Activated naive CD4-positive, alpha-beta T cell treated with anti-CD3 and anti-CD28 coated beads, Interleukin-2, amount 50 U/mL, for 16 hours (primary cell): ENCODE measurements at regions not wholly inside any gene's neighbourhood (a gene's known extent, or its start where the extent isn't known, plus 50 kb on each side); places are given as distances from the start of the nearest gene placed in this dataset.
"Not testable (repeated sequence)": the region's sequence is repeated elsewhere in the genome, so short reads cannot be mapped to it uniquely, and the experiment has no call there.

Experiments
- DNase-seq: peaks from one replicate; pipeline ENCODE4 v3.0.0-alpha.2; 2020

DNA sequence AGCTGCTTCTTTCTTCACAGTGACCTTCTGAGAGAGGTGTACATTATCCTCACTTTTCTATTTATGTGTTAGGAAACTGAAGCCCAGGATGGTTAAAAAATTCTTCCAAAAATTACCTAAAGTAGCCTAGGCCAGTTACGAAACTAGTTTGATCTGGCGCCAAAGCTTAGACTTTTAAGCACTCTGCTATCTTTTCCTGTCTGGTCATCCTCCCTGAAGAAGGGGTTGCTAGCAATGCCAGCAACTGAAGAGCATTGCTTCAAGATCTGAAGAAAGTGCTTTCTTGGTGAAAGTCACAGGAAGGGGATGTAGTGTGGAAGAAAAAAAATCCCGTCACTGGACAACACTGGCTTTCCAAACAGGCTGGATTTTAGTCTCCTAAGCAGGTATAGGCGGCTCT lies 618.8 kb upstream of the GRM7 start:
- DNase-seq, result no peak

DNA sequence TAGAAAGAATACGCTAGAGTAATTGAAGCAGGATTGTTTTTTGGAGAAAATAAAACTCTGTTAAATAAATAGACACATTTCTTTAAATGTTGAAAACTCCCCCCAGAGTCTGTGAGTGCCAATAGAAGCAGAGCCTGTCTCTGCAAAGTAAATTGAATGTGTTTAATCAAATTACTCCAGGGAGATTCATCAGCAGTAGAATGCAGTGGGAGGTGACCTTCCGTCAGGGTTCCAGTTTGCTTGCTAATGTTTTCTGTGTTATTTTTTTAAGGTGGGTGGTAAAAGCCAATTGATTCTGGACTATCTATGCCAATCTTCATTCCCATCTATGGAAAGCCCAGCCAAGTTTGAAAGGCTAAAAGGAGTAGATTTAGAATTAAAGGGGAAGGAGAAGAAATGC lies 612.4 kb upstream of the GRM7 start:
- no peak for DNase-seq

DNA sequence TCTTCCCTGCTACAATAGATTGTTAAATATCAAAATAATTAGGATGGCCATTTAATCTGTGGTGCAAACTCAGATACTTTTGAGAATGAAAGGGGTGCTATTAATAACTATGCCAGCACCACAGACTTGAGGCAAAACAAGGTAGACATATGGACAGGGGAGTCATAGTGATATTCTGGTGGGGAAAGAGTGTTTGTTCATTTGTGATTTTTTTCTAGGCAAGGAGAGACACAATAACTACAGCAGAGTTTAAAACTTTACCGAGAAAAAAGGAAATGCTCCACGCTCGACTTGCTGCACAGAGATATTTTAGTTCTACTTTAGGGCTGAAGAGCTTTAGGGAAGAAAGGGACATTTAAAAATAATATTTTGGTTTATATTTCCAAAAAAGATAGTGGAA lies 611.2 kb upstream of the GRM7 start:
- no peak for DNase-seq

DNA sequence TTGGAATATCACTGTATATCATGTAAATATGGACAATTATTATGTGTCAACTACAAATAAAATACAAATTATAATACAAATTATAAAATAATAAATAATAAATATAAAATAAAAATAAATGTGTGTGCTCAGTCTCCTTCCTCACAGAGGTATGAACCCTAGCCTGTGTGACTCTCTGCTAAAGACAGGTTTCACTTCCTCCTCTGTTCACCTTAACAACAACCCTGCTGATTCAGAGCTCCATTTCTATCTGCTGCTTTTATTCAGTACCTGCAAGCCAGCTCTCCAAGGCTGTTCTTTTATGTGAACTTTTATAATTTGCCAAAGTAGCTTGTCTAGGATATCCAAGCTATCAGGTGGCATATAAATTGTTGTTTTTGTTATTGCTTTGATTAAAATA lies 610.7 kb upstream of the GRM7 start:
- DNase-seq, result no peak

DNA sequence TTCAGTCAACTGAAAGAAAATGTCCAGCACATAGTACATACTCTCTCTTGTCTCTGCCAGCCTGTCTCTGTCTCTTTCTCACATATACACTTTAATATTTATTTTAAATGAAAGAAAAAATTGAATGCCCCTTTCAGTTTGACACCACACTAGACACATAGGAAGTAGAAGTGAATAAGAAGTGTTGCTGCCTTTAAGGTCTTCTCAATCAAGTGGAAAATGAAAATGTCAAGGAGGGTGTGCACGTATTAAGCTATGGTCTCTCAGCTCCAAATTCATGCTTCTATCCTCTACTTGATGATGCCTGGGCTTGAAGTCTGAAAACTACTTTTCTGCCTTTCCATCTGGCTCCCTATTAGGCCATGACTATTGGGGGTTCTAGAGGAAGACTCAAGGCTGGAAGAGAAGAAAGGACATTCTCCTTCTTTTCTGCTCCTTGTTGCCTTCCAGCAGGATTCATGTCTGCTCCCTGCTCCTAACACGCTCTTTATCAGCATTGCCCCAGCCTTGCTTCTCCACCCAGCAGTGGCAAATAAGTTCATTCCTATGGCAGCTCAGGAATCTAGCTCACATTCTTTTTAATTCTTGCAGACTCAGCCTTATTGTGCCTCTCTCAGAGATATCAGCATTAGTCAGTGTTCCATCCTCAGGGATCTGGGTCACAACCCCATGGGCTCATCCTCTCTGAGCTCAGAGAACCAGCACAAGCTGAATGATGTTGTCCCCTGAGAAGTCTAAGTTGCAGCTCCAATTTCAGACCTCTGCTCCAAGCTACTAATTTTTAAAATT lies 609.1 kb upstream of the GRM7 start:
- DNase-seq, result no peak

DNA sequence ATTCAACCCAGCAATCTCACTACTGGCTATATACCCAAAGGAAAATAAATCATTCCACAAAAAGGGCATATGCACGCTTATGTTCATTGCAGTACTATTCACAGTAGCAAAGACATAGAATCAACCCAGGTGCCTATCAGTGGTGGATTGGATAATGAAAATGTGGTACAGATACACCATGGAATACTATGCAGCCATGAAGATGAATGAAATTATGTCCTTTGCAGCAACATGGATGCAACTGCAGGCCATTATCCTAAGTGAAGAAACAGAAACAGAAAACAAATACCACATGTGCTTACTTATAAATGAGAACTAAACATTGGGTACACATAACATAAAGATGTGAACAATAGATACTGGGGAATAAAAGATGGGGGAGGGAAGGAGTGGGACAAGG lies 606.4 kb upstream of the GRM7 start:
- DNase-seq, result no peak

DNA sequence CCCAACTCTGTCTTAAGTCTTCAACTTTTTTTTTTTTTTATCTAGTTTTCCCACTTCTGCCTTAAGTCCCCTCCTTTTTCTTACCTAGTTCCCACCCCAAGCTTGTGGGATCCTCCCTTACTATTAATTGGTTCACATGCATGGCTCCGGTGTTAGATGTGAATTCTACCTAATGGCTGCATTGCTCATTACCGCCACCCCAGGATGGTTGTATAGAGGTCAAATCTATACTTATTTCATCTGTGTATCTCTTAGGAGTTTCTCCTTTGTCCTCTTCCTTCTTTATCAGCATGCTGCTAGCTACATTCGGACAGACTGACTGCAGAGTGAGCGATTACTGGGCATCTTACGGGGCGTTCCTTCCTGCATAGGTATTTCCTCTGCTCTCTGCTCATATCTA lies 605.7 kb upstream of the GRM7 start:
- no peak for DNase-seq

DNA sequence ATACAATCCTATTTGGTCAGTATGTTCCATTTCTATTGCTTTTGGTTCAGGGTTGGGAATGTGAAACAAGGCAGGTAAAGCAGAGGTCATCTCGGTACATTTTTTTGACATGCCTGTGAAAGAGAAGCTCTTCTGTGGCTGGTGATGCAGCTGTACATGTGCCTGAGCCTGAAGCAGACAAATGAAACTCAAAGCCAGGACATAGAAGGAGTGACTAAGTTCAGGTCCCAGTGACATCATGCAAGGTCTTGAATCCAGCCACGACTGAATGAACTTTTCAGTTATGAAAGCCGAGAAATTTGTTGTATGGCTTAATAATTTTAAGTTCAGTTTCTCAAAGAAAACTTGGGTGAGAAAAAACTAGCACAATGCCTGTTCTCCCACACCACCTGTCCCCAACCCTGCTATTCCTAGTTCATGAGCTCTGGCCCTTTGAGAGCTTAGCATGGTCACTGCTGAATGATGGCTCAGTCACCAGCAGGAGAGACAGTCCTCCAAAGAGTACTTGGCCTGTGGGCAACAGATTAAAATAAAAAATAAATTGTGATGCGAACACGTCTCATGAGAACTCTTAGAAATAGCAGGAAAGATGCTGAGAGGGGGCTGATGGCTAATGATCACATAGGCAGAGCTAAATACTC lies 600.2 kb upstream of the GRM7 start:
- DNase-seq, result no peak

DNA sequence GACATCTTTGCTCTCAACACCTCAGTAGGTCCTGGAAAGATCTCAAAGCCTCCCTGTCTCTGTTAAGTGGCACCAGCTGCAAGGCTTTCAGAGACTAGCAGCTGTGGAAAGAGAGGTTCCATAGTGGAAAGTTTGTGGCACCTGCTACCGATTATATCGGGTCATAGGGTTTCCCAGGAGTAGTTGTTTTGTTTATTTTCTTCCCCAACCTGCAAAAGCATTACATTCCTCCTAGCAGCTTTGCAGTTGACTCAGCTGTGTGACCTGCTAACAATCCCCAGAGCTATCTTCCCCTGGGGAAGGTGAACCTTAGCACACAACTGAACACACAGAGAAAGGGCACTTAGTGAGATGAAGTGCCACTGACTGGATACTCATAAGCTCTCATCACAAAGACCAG lies 598.9 kb upstream of the GRM7 start:
- no peak for DNase-seq

DNA sequence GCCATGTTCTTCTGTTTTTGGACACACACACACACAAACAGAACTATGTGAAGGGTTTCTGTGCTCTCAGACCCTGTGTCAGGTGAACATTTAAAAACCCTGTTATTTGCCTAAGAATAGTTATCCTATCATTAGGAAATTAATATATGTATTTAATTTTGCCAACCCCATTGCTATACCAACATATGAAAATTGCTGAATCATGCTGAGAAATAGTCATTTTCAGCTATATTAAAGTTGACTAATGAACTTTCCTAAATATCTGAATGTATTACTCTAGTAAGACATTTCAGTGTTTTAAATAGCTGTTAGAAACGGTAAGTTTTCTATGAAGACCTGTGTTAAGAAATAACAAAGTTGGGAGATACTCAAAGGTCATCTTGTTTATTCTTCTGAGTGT lies 596.9 kb upstream of the GRM7 start:
- DNase-seq, result no peak

DNA sequence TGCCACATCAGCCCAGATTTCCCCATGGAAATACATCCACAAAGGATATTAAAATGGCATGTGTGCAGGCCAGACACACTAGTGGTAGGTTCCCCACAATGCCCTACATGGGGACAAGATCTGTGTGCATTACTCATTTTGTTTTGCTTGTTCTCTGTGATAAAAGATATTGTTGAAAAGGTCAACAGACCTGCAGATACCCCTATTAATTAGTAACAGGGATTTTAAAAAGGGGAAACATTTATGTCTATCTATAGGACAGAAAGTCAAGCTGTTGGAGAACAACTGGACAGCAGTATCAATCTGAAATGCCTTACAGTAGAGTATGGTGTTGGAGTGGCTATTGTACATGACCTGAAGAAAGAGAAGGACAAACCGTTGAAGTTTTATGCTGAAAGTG lies 596.0 kb upstream of the GRM7 start:
- DNase-seq, result no peak

DNA sequence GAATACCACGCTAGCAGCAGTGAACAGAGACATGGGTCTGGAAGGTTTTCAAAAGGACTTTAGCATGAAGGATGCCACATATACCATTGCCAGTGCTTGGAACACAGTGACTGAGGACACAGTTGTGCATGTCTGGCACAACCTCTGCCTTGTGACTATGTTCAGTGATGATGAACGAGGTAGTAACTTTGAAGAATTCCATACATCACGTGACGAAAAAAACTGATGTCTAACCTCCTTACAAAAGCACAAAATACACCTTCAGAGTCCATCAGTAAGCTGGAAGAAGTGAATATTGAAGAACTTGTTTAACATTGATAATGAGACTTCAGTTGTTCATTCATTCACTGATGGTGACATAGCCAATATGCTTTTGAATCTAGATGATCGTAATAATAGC lies 594.8 kb upstream of the GRM7 start:
- no peak for DNase-seq

DNA sequence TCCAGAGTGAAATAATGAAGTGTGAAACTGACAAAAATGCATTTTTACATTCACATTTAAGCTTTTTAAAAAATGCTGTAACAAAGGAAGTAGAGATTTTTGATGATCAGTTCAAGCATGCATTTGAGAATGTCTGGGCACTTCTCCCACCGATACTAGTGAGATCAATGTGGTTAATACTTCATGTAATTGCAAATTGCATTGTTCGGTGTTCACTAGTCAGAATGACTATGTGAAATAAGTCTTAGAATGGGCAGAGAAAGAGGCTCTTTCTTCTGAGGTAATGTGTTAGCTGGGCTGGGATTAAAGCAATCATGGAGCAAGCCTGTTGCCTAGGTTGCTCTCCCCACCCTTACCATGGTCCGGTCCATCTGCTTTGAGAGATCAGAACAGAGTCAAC lies 587.0 kb upstream of the GRM7 start:
- no peak for DNase-seq

DNA sequence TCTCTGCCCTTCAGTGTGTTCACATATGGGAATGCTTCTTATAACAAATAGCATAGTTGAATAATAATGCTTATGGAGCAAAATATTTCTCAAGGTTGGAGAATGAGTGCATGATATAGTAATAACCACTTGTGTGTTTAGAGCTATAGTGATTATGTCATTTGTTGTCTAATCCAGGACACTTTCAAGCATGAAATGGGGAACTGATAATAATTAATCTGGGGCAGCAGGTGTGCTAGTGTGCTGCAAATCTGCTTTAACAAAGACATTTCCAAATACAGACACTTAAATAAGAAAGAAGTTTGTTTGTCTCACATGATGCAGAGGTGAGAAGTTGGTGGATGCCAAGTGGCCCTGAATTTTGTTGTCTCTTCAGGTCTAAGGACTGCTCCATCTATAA lies 579.3 kb upstream of the GRM7 start:
- no peak for DNase-seq

DNA sequence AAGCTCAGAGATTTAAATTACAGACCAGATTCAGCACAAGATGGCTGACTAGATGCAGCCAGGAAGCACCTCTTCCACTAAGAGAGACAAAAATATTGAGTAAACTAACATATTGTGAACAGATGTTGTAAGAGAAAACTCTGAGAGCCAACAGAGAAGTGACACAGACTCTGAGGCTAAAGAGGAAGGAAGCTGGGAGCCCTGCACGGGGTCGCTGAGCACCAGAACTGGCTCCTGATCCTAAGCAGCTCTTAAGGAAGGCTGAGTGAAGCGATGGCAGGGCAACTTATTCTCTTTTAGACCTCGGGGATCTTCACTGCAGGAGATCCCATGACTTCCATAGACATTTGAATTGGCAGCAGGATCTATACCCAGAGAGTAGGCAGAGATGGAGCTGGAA lies 578.0 kb upstream of the GRM7 start:
- no peak for DNase-seq

DNA sequence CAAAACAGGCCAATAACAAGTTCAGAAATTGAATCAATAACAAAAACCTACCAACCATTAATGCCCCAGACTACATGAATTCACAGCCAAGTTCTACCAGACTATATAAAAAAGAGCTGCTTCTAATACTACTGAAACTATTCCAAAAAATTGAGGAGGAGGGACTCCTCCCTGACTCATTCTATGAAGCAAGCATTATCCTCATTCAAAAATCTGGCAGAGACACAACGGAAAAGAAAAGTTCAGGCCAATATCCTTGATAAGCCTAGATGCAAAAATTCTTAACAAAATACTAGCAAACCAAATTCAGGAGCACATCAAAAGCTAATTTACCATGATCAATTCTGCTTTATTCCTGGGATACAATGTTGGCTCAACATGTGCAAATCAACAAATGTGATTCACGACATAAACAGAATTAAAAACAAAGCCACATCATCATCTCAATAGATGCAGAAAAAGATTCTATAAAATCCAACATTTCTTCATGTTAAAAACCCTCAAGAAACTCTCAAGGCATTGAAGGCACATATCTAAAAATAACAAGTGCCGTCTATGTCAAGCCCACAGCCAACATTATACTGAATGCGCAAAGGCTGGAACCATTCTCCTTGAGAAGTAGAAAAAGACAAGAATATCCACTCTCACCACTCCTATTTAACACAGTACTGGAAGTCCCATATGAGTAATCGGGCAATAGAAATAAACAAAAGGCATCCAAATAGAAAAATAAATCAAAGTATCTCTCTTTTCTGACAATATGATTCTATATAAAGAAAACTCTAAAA lies 573.6 kb upstream of the GRM7 start:
- DNase-seq, result no peak

DNA sequence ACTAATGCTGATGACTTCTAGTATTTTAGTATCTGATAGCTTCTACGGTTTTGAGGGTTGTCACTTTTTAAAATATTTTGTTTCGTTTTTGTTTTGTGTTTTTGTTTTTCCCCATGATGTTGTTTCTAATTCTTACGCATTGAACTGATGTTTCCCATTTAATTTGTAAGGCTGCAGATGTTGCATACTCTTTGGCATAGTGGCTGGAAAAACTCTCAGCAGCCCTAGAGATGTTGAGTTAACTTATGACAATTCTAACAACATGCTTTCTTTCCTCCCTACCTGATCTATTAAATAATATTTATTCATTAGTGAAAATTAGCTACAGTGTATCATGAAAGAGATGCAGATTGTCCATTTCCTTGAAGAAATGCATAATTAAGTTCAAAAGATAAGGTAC lies 559.3 kb upstream of the GRM7 start:
- no peak for DNase-seq

DNA sequence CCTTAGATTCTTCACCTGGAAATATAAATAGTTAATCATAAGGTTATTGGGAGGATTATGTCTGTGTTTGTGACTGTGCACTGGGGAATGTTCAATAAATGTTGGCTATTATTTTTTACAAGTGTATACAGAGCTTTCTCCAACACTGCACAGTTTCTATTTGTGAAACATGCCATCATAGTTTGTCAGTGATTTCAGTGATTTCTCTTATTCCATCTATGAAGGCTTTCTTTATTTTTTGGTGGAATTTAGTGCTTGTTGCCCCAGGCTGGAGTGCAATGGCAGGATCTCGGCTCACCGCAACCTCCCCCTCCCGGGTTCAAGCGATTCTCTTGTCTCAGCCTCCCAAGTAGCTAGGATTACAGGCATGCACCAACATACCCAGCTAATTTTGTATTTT lies 545.0 kb upstream of the GRM7 start:
- no peak for DNase-seq

DNA sequence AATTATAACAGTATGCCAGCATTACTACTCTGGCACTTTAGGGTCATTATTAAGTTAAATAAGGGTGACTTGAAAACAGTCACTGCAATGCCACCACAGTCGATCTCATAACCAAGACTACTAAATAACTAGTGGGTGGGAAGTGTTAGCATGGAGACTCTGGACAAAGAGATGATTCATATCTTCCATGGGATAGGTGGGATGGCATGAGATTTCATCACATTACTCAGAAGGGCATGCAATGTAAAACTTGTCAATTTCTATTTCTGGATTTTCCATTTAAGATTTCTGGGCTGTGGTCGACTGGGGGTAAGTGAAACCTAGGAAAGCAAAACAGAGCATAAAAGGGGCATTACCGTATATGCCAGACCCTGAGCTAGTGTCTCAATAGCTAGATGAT lies 538.9 kb upstream of the GRM7 start:
- DNase-seq, result no peak

DNA sequence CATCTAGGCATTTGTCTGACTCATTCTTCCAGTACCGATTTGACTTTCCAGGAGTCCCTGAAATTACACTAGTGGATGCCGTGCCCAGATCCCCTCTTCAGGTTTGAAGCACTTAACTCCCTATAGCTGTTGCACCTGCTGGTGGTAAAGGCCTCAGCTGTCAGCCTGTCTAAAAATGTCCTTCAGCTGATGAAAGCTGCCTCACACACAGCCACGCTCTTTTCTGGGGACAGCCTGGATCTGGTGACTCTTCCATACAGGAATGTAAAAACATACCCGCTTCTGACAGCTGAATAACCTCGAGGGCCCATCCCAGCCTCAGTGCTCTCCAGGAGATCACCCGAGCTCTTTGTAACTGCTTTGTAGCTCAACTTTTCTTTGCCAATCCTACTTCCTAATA lies 534.1 kb upstream of the GRM7 start:
- no peak for DNase-seq

DNA sequence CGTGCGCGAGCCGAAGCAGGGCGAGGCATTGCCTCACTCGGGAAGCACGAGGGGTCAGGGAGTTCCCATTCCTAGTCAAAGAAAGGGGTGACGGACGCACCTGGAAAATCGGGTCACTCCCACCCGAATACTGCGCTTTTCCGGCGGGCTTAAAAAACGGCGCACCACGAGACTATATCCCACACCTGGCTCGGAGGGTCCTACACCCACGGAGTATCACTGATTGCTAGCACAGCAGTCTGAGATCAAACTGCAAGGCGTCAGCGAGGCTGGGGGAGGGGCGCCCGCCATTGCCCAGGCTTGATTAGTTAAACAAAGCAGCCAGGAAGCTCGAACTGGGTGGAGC lies 520.0 kb upstream of the GRM7 start:
- not testable (repeated sequence) for DNase-seq

DNA sequence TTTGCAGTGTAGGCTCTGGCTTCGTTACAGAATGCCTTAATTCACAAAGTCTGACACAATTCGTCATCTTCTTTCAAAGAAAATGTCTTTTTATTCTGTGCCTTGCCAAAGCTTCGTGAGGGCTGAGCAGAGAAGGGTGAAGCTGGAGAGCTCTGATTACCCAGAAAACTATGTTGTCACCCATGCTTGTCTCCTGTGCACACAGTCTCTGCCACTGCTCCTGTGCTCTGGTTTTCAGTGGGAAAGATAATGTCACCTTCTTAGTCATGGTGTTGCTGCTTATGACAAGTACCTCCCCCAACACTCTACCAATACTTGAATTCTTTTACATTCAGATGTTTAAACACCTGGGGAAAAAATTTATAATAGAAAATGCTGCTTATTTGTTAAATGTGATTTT lies 509.2 kb upstream of the GRM7 start:
- no peak for DNase-seq

DNA sequence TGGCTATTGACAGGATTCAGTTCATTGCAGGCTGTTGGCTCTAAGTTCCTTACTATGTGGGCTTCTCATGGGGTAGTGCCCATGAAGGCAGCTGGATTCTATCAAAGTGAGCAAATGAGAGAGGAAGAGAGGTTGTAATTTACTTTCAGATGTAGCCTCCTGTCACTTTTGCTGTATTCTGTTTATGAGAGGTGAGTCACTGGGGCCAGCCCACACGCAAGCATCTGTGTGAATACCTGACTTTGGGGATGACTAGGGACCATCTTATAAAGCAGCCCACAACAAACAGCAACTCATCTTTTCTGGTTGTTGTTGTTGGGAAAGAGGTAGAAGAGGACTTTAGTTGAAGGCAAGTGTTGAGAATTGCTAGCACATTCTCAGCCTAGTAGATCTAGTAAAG lies 506.3 kb upstream of the GRM7 start:
- no peak for DNase-seq

DNA sequence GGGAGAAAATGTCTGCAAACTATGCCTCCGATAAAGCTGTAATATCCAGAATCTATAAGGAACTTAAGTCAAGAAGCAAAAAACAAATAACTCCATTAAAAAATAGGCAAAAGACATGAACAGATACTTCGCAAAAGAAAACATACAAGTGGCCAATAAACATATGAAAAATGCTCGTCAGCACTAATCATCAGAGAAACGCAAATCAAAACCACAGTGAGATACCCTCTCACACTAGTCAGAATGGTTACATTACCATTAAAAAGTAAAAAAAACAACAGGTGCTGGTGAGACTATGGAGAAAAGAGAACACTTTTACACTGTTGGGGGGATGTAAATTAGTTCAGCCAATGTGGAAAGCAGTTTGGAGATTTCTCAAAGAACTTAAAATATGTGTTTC lies 498.5 kb upstream of the GRM7 start:
- no peak for DNase-seq
